ENCODE measurements at regions not wholly inside any gene's neighbourhood (a gene's known extent, or its start where the extent isn't known, plus 50 kb on each side); places are given as distances from the start of the nearest gene placed in this dataset.

GRCh38 chr9:130755377-130756007 lies 61.9 kb downstream of the EXOSC2 start:
- DNase-seq, result no peak

DNA sequence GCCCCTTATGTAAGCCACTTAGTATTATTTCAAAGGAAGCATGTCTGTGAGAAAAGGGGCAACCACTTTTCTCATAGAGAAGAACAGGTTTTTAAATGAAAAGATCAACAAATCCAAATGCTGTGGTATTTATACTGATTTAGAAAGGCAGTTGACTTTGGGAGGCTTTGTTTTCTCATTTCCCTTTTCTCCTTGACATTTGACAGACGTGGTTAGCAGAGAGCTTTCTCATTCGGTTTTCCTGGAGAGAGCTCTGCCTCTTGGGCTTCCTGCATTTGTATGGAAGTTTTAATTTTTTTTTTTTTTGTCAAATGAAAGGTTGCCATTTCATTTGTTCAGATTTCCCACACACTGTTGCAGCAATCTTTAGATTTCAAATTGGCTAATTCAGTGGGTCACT lies 62.5 kb downstream of the EXOSC2 start:
- DNase-seq, result no peak

- no peak for DNase-seq
These were observed 63.0 kb downstream of the EXOSC2 start for GRCh38 chr9:130756455-130757152.

DNA sequence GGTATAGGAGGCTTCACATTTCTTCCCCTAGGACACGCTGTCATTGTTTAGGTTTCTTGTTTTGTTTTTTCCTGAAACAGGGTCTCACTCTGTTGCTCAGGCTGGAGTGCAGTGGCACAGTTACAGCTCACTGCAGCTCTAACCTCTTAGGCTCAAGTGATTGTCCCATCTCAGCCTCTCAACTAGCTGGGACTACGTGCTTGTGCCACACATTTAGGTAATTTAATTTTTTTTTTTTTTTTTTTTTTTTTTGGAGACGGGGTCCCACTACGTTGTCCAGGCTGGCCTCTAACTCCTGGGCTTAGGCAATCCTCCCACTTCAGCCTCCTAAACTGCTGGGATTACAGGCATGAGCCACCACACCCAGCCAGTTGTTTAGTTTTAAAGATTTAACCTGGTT lies 66.2 kb downstream of the EXOSC2 start:
- no peak for DNase-seq

DNA sequence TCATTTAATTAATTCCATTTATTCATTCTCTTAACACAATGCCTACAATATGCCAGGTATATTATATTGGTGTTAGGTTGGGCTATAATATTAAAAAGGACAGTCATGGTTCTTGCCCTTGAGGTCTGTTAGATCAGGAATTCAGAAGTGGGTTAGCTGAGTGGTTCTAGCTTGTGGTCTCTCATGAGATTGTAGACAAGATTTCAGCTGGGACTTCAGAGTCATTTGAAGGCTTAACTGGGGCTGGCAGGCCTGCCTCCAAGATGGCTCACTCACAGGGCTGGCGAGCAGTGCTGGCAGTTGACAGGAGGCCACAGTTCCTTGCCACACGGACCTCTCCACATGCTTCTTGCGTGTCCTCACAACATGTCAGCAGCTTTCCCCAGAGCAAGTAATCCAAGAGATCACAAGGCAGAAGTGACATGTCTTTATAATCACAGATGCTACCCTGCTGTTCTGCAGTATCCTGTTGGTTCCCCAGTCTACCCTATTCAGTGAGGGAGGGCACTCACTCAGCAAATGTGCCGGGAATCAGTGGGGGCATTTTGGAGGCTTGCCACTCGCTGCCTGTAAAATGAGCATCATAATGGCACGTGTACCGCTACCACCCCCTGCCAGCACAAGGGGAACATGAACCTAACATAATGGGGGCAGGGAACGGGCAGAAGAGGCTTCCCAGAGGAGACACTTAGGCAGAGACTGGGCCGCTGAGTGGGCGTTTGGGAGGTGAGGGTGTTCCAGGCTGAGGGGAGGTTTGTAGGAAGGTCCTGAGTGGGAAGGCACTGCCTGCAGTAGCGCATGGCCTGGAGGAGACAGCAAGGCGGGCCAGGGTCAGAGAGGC lies 70.0 kb downstream of the EXOSC2 start:
- DNase-seq, result no peak

DNA sequence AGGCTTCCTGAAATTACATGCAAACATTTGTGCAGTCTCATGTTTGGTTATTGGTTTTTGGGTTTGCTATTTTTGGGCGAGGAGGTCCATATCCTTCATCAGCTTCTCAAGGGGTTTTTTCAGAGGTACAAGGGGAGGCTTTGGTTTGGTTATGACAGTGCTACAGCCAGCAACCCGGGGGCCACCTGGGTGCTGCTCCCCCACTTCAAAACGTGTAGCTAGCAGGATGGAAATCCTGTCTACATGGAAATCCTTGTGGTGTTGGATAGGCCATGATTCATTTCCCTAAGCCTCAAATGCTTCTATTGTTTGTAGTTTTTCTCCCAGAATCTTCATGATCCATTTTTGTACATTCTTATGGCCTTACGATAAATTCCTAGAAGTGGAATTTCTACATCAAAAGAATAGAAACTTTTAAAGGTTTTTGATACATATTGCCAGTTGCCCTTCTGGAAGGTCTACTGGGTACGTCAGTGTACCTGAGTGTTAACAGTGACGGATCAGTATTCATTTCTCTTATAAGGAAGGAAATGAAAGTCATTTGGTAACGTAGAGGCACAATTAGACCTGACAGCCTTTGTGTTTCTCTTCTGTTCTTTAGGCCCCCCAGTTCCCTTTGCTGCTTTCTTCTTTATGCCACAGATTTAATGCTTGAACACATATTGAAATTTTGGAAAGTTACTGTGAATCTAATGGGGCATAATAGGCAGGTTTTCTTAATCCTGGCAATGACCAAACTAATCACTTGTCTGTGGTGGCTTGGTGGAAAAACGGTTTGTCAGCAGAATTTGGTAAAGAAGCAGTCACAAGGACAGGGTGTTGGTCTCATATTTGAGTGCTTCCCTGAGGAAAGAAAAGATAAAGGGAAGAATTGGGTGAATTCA lies 69.7 kb upstream of the ABL1 start:
- no peak for DNase-seq

DNA sequence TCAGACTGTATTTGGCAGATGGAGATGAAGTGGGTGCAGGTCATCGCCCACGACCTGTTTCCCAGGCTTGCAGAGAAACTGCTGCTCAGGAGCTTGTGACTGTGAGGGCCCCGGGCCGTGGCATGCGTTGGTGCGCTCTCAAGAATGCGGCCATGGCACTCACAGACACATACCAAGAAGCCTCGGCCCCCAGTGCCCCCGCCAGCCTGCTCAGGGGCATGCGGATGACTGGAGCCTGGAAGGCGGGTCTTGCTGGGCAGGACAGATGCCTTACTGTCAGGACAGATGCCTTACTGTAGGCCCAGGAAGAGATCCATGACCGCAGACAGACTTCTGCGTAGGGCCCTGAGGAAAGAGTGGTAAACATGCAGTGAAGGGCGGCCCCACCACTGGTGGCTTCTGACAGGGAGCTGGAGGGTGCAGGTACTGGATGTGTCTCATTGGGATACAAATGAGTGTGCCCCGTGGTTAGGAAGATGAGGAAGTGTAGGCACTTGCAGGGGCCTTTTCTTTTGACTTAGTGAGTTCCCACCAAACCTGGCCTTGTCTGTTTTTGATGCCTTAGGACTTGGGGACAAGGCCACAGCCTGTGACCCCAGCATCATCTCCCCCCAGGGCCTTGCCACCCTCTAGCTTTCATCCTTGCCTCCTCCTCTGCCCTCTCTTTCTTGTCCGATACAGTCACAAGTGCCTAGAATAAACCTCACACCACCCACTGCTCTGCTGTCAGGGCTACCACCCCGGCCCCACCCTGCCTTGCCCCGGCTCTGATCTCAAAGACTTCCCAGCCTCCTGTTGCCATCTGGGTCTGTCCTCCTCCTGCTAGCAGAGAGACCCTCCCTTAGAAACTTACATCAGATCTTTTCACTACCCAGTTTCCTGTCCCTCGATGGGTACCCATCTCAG lies 68.8 kb upstream of the ABL1 start:
- no peak for DNase-seq

- no peak for DNase-seq
These were observed 68.1 kb upstream of the ABL1 start for GRCh38 chr9:130766927-130767307.

GRCh38 chr9:130768265-130768664 lies 66.8 kb upstream of the ABL1 start:
- no peak for DNase-seq

- no peak for DNase-seq
These were observed 66.1 kb upstream of the ABL1 start for GRCh38 chr9:130768891-130769403.

DNA sequence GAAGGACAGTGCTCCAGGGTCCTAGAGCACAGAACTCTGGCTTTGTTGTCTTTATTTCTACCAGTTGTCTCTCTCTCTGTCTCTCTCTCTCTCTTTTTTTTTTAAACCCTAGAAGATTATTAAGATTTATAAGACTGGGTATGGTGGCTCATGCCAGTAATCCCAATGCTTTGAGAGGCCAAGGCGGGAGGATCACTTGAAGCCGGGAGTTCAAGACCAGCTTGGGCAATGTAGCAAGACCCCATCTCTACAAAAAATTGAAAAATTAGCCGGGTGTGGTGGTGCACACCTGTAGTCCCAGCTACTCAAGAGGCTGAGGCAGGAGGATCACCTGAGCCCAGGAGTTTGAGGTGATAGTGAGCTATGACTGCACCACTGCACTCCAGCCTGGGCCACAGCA lies 65.0 kb upstream of the ABL1 start:
- no peak for DNase-seq

DNA sequence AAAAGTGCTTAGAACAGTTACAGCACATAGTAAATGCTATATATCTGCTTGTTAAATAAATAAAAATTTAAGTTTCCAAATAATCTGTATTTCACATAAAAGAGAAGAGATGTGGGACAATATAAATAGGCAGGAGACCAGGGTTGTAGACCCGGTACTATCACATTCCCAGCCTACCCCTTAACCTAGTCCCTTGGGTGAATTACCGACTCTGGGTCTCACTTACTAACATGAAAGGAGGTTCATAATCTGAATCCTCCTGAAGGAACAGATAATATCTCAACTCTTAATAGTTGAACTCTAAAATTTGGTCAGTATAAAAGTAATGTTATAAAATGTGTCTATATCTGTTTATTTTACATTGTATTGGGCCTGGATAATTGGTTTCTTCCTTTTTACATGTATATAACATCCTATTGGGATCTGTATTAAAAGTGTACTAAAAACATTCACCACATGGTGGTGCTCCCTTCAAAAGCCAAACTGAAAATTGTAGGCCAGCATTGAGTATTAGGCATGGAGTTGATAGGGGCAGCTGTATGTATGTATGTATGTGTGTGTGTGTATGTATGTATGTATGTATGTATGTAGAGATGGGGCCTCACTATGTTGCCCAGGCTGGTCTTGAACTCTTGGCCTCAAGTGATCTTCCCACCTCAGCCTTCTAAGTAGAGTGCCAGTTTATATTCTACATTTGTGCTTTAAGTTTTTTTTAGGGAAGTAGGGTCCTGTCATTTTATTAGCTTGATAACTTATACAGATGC lies 64.2 kb upstream of the ABL1 start:
- DNase-seq, result peak; percentile 40

- DNase-seq, result no peak
These were observed 62.9 kb upstream of the ABL1 start for GRCh38 chr9:130772185-130772584.

GRCh38 chr9:130774183-130774582 lies 60.9 kb upstream of the ABL1 start:
- no peak for DNase-seq

- DNase-seq, result no peak
These were observed 59.6 kb upstream of the ABL1 start for GRCh38 chr9:130775336-130775991.

DNA sequence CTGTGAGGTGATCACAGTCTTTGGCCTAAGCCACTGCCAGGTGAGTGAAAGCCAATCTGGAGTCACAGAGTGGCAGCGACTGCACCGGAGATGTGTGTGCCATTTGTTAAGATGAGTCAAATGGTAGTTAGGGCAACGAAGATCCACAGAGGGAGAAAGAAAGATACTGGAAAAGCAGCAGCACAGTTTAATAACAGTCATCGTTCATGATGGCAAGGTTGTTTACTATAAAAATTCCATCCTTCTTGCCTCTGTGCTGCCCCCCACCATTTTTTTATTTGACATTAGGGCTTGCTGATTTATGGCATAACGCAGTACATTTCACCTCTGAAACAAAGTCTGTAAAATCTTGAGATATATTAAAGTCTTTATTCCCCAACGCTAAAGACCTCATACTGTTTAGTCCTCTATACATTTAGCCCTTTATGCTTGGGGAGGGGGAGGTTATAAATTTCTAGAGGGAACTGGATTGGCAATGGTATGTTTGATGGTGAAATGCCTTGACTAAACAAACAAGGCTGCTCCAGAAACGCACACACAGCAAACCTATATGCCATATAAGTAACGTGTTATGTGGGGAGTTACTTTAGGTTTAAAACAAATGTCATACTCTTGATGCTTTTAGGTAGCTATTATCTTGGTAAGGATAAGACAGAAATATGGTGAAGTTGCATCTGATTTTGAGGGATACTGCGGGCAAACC lies 55.8 kb upstream of the ABL1 start:
- no peak for DNase-seq

DNA sequence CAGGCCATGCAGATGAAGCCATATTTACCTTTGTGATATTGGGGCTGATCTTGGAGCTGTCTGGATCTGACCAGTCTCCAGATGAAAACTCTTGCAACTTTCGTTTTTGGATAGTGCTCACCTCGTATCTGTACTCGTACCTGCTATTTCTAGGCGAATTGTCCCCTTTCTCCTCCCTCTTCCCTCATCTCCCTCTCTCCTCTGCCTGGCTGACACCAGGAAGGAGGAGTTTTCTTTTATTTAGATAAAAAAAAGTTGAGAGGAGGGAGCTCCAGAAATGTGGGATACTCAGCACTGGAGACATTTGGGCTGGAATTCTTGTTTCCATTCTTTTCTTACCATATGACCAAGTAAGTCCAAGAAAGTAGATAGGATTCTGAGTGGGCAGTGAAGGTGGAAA lies 54.6 kb upstream of the ABL1 start:
- DNase-seq, result no peak

DNA sequence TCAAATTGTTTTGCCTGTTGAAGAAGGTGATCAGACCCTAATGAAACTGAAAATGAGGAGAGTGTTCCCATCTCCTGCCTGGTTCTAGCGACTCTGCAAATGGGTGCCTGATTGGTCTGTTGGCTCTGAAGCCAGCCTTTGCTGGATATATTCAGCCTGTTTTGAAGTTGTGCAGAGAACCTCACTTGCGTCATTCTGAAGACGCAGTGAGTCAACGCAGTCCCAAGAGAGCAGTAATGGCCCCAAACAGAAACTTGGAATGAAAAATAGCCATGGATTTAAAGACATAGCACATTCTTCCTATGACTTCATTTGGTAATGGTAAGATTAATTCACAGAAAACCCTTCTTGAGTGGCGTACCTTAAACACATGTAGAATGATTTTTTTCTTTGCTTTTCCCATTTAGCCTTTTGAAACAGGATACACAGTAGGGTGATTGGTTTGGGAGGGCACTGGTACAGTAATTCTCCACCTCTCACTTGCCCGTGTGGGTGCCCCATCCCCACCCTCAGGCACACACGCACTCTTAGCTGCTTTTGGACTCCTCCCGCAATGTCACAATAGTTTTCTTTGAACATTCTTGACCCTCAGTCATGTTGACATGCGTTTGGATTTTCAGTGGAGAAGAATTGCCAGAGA lies 54.1 kb upstream of the ABL1 start:
- DNase-seq, result no peak

GRCh38 chr9:130781569-130781968 lies 53.5 kb upstream of the ABL1 start:
- no peak for DNase-seq

Data from NCI-H524 treated with DMSO at 0.1 percent for 48 hours (cell line).